RWPE1 (cell line): ENCODE measurements at regions not wholly inside any gene's neighbourhood (a gene's known extent, or its start where the extent isn't known, plus 50 kb on each side); places are given as distances from the start of the nearest gene placed in this dataset.

ENCODE experiments used
- CTCF ChIA-PET: fragments of 350-600 bp; sonication (Branson Sonifier 250); formaldehyde crosslinking; extraction: SDS; loops from one replicate; lab custom pipeline; 2021; lab: Yijun Ruan, JAX
- POLR2A ChIA-PET: fragments of 400-600 bp; formaldehyde crosslinking; extraction: SDS; loops from one replicate; lab custom pipeline; 2020; ENCODE audit warnings: antibody characterized with exemption; ENCODE audit not compliant: low non-redundant PET; lab: Yijun Ruan, JAX
- DNase-seq: peaks from one replicate; pipeline ENCODE4 v3.0.0; 2012; ENCODE audit warnings: low spot score
- H3K27ac ChIP-seq: fragments of 450-650 bp; 2 replicates; pipeline ENCODE4 v1.5.1; 2017
- TF ChIP-seq, protein P1 (sequence below): fragments of 450-650 bp; conservative IDR thresholded peaks from 2 replicates; pipeline ENCODE4 v1.5.1; 2017; ENCODE audit warnings: low read depth, mild to moderate bottlenecking

DNA sequence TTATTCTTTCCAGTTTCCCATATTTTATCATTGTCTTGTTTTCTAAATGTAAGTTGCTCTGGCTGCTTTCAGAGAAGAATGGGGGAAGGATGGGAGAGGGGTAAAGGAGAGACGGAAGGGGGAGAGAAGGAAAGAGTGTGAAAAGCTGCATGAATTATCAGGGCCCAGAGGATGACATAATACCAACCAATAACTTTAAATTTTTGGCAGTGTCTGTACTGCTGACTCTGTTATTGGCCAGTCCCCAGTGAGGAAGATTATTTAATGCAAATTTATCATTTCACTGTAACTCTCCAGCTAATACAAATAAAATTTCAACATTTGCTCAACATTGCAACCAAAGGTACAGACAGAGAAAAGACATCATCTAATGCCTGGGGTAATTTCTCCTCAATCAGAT is 551.7 kb upstream of the CFAP20DC start:
- no peak for DNase-seq
- no peak overlapping the region for H3K27ac ChIP-seq
- TF ChIP-seq, protein P1, sequence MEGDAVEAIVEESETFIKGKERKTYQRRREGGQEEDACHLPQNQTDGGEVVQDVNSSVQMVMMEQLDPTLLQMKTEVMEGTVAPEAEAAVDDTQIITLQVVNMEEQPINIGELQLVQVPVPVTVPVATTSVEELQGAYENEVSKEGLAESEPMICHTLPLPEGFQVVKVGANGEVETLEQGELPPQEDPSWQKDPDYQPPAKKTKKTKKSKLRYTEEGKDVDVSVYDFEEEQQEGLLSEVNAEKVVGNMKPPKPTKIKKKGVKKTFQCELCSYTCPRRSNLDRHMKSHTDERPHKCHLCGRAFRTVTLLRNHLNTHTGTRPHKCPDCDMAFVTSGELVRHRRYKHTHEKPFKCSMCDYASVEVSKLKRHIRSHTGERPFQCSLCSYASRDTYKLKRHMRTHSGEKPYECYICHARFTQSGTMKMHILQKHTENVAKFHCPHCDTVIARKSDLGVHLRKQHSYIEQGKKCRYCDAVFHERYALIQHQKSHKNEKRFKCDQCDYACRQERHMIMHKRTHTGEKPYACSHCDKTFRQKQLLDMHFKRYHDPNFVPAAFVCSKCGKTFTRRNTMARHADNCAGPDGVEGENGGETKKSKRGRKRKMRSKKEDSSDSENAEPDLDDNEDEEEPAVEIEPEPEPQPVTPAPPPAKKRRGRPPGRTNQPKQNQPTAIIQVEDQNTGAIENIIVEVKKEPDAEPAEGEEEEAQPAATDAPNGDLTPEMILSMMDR, result no peak
- ChIA-PET CTCF (no interaction called here), POLR2A (no interaction called here)

DNA sequence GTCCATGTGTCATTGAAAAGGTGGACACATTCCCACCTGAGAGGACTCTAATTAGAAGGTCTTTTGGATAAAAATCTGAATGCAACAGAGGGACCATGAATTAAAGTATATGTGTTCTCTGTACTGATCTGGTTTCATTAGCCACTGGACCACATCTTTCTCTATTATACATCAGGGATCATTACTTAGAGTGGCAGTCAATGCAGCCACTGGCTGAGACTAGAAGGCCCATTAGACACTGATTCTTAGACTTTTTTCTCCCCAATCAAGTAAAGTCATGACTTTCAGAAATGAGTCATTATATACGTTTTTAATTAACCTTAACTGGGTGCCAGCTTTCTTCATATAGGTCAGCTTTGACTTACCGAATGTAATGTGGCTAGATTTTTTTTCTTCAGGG is 550.8 kb upstream of the CFAP20DC start:
- DNase-seq, result no peak
- H3K27ac ChIP-seq, result no peak overlapping the region
- POLR2A ChIA-PET, result no interaction called here
- TF ChIP-seq, protein P1, result no peak
- CTCF ChIA-PET, result no interaction called here

DNA sequence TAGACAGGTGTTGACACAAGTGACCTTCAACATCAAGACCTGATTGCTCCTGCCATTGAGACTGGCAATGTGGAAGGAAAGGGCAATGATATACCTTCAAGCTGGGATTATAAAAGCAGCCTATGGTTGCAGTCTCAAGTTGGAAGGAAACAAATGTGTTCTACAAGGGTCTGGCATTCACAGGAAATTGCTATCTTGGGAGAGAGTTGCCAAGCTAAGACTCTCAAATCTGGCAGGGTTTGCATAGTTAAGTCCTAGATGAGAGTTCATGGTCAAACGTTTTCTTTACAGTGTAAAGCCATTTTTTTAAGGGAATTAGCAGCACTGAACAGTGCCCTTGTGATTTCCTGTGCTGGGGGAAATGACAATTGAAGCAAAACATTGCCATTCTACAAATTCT is 546.9 kb upstream of the CFAP20DC start:
- H3K27ac ChIP-seq, result no peak overlapping the region
- DNase-seq, result no peak
- POLR2A ChIA-PET, result no interaction called here
- CTCF ChIA-PET, result no interaction called here
- TF ChIP-seq, protein P1, result no peak

DNA sequence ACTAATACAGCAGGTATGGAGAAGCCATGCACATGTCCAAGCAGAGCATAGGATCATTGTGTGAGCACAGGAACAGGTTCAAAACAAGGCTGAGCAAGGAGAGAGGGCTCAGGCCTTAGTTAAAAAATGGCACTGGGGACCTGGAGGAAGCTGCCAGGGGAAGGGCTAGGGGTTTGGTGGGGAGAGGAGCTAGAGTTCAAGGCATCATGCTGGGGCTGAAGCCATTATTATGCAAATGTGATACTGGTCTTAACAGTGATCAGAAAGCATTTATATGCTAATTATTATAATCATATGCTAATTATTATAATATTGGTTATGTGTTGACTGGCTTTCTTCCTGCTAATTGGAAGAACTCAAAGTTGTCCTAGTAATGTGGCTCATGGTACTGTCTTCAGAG is 546.0 kb upstream of the CFAP20DC start:
- ChIA-PET CTCF (interaction anchor here (0.6 kb wide), 1 partner anchor 1786 kb away, joined by 3 read pairs; no protein-coding TSS in a partner anchor), POLR2A (no interaction called here)
- TF ChIP-seq, protein P1, result no peak
- no peak for DNase-seq
- no peak overlapping the region for H3K27ac ChIP-seq

DNA sequence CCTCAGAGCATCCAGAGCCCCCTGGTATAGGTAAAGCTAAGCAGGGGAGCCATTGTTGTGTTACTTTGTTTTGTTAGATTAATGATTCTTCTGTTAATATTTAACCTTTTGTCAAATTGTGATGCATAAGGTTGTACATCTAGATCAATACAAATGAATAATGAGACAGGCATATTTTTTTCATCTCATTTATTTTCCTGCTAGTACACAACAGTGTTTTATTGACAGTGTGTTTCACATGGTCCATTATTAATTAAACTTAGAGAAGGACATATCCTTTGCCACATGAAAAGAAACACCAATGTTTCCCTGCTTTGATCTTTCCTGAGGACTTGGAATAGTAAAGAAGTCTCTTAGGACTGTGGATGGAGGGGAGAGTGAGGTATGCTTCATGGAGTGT is 543.6 kb upstream of the CFAP20DC start:
- POLR2A ChIA-PET, result no interaction called here
- TF ChIP-seq, protein P1, result no peak
- CTCF ChIA-PET, result no interaction called here
- DNase-seq, result no peak
- H3K27ac ChIP-seq, result no peak overlapping the region

DNA sequence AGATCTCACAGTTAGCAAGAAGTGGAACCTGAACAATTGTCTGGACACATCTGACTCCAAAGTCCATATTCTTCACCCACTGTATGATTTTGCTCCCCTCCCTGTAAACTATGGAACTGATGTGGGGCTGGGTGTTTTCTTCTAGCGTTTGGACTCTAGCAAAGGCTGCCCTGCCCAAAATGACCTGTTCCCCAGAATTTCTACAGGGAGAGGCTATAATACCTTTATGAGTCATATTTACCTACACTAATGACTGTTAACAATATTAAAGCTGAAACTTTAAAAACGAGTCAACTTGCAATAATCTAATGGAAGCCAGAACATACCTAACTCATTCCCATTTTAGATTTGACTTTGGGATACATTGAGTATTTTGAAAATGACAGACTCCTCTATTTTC is 531.2 kb upstream of the CFAP20DC start:
- DNase-seq, result no peak
- no peak overlapping the region for H3K27ac ChIP-seq
- ChIA-PET CTCF (no interaction called here), POLR2A (no interaction called here)
- TF ChIP-seq, protein P1, result no peak

DNA sequence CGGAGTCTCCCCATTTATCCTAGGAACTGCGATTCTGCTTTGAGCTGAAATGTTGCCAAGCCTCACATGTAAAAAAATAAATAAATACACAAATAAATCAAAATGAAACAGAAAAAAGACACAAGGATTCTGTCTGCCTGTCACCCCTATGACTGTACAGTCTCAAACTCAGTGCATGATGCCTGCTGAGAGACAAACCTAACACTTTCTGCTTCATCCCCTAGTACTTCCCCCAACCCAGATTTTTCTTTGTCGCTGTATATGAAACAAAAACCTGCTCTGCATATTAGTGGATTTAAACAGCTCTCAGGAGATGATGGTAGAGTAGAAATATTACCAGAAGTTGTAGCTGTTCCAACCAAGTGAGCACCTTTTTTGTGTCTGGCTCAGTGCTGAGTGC is 530.7 kb upstream of the CFAP20DC start:
- TF ChIP-seq, protein P1, result no peak
- no peak for DNase-seq
- CTCF ChIA-PET, result no interaction called here
- no peak overlapping the region for H3K27ac ChIP-seq
- POLR2A ChIA-PET, result no interaction called here
